ENCODE measurements at regions not wholly inside any gene's neighbourhood (a gene's known extent, or its start where the extent isn't known, plus 50 kb on each side); places are given as distances from the start of the nearest gene placed in this dataset.

- BruUV-seq (replicated peaks), result no TSS peak
- Histone ChIP-seq H3K4me1 (ENCODE audit: control insufficient read depth, insufficient read depth, low read length) (no peaks in the 10 kb centered on the region), H3K36me3 (ENCODE audit: control insufficient read depth in 2 of 2, insufficient read depth in 2 of 2, low read length in 1 of 2) (no peaks in the 10 kb centered on the region), H3K27ac (ENCODE audit: control insufficient read depth, insufficient read depth) (no peak overlapping the region), H3K9me3 (replicated peaks; ENCODE audit: control insufficient read depth, insufficient read depth, low read length) (no peaks in the 10 kb centered on the region), H3K4me3 (no peak overlapping the region), H2AFZ (ENCODE audit: control insufficient read depth, low read depth, low read length) (no peak overlapping the region), H3K9ac (ENCODE audit: control insufficient read depth, insufficient read depth, low read length) (no peak overlapping the region), H4K20me1 (ENCODE audit: control insufficient read depth, insufficient read depth) (no peaks in the 10 kb centered on the region), H3K27me3 (replicated peaks in 1 of 2; ENCODE audit: control insufficient read depth in 2 of 2, insufficient read depth in 2 of 2, low read length in 1 of 2) (no peaks in the 10 kb centered on the region), H3K4me2 (ENCODE audit: control insufficient read depth, insufficient read depth) (no peak overlapping the region), H3K79me2 (ENCODE audit: control insufficient read depth, insufficient read depth, low read length) (no peaks in the 10 kb centered on the region)
- DNase-seq (ENCODE audit: low read depth, low spot score), result no peak
- ChIA-PET SMC1A (ENCODE audit: uncharacterized antibody, unreplicated experiment) (no interaction called here), POLR2A (no interaction called here), RAD21 (ENCODE audit: unreplicated experiment) (no interaction called here), CTCF (no interaction called here)
- no peak for FAIRE-seq
- WGBS (ENCODE audit: insufficient coverage, insufficient replicate concordance, low lambda C conversion rate, missing lambda C conversion rate), result 0% methylated on average over 1 of the region's 1 CpG
- TF ChIP-seq ZNF622 (IDR thresholded peaks at IDR 0.05) (no peak), KAT2A (conservative IDR thresholded peaks at IDR 0.05; ENCODE audit: control insufficient read depth, low read depth, low read length) (no peak), ZBTB33 (IDR thresholded peaks at IDR 0.05) (no peak), ZNF274 (IDR thresholded peaks at IDR 0.05; ENCODE audit: insufficient read depth, insufficient read length) (no peak), CBFB (IDR thresholded peaks at IDR 0.05; ENCODE audit: low read depth) (no peak), ZNF384 (IDR thresholded peaks at IDR 0.05; ENCODE audit: borderline replicate concordance, low read depth, low read length) (no peak), MXI1 (IDR thresholded peaks at IDR 0.05; ENCODE audit: low read depth, low read length) (no peak), TCF3 (IDR thresholded peaks at IDR 0.05; ENCODE audit: borderline replicate concordance, insufficient read depth, low read depth, low read length) (no peak), YBX1 (IDR thresholded peaks at IDR 0.05) (no peak)
- in situ Hi-C loops (cut with MboI), result no loop called here
- intact Hi-C loops (cut with micrococcal nuclease; ENCODE audit: unreplicated experiment), result no loop called here
- ATAC-seq, result no peak
Observed at GRCh38 chr13:74847966-74848365, 634.0 kb downstream of the TBC1D4 start.
